HG02852 (cell line): ENCODE measurements at regions not wholly inside any gene's neighbourhood (a gene's known extent, or its start where the extent isn't known, plus 50 kb on each side); places are given as distances from the start of the nearest gene placed in this dataset.
"Not testable (repeated sequence)": the region's sequence is repeated elsewhere in the genome, so short reads cannot be mapped to it uniquely, and the experiment has no call there.

Source experiments
- ATAC-seq: cut with Tn5 transposase; IDR thresholded peaks from one replicate; pipeline ENCODE4 v1.9.1; 2021; ENCODE audit warnings: mild to moderate bottlenecking, moderate library complexity; ENCODE audit not compliant: unreplicated experiment

GRCh38 chr10:123269675-123270074 lies 115.5 kb downstream of the BUB3 start:
- ATAC-seq: no peak

DNA sequence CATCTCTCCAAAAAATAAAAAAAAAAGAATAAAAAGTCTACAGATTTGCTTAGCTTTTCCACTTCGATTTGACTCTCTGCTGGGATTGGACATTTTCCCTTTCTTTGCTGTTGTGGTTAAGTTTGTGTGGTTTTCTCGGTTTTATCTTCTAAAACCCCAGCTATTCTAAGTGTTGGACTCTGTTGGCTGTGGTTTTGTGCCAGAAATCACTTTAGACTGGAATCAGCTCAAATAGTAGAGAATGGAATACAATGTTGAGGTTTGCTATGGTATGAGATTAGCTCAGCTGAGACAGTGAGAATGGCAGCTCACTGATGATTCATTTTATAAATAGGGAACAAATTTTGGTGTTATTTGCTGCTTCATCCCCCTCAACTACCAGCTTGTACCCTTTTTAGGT lies 116.0 kb downstream of the BUB3 start:
- ATAC-seq: no peak

GRCh38 chr10:123270806-123271205 lies 116.6 kb downstream of the BUB3 start:
- ATAC-seq: no peak

DNA sequence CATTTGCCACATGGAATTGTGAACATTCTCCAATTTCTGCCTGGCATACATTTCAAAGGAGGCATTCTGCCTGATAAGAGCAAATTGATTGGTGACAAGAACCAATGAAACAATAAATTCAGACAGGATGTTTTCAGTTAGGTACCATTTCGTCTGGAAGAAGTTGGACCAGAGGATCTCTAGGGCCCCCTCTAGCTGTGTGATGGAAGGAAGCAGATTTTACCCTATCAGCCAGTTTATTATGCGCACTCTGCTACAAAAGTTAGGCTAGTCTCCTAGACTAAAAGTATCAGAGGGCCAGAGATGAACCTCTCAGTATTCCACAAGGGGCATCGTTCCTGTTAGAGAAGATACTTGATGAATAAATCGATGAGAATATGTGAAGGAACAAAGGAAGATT lies 118.0 kb downstream of the BUB3 start:
- ATAC-seq: no peak

DNA sequence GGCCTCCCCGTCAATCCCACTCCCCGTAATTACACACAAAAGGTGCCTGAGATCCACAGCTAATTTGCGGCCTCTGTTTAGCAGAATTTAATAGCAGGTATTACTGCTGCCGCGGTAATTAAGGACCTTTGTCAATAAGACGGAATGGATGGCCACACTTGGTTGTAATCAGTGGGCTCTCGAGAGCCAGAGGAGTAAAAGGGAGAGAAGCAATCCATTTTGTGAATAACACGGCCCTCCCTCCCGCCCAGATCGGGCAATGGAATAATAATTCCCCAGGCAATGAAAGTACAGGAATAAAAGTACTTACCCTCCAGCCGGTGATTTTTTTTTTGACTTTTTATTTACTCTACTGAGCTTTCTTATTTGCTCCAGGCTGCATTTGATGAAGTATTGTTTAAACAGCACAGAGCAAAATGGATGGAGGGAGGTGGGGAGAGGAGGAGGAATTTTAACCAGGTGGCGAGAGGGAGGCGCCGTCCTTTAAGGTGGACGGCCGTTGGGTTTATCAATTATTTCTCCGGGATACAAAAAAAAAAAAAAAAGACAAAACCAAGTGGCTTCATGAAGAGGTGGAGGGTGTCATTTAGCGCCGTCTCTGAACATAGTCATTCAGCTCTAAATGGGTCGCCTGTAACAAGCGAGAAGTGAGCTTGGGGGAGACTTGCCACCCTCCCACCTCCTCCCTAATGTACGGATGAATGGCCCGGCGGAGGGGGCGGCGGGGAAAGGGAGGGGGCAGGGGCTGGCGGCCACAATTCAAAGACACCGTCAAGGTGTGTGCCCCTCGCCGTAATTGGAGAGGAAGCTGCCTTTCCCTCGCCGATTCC lies 120.3 kb downstream of the BUB3 start:
- ATAC-seq: no peak

GRCh38 chr10:123275136-123275564 lies 120.9 kb downstream of the BUB3 start:
- no peak for ATAC-seq

DNA sequence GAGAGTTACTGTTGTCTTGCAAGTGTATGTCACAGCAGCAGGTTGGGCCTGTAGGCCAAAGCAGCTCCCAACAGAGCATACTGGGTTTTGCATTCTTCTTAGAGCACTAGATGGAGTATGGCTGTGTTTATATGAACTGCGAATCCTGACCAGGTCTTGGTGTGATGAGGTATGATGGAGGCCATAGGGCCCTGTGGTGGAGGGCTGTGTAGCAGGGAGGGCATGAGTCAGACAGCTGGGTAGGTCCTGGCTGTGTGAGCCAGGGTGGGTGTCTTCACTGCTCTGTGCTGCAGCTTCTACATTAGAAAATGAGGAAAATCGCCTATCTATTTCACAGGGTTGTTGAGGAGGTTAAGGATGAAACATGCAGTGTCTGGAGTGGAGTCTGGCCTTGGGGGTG lies 124.2 kb downstream of the BUB3 start:
- no peak for ATAC-seq

DNA sequence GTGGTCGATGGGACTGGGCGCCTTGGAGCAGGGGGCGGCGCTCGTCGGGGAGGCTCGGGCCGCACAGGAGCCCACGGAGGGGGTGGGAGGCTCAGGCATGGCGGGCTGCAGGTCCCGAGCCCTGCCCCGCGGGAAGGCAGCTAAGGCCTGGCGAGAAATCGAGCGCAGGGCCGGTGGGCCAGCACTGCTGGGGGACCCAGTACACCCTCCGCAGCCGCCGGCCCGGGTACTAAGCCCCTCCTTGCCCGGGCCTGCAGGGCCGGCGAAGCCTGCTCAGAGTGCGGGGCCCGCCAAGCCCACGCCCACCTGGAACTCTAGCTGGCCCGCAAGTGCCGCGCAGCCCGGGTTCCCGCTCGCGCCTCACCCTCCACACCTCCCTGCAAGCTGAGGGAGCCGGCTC lies 129.2 kb downstream of the BUB3 start:
- not testable (repeated sequence) for ATAC-seq

- no peak for ATAC-seq
These were observed 129.8 kb downstream of the BUB3 start for GRCh38 chr10:123284022-123284421.

DNA sequence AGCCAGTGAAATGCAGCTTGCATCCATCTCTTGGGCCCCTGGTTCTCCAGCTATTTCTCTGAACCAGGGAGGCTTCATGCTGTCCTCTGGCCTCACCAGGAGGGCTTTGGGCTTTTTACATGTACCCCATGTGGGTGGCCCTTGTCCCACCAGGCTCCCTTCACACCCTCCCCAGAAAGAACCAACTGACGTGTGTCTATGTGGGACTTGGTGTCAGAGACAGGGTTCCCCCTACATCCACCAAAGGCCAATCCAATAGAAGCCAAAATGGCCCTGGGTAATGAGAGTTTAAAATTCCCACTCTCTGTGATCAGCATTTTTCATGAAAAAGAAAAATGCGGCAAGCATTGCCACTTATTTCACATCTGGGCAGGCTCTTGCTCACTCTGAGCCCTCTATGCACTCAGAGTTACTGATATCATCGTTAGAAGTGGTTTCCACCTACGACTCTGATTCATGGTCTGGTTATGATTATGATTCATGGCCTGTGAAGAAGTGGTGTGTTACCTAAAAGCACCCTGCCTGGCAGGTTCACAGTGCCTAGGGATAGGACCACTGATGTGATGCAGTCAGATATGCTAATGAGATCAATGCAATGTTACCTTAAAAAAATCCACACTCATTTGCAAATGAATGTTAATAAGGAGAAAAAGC lies 133.5 kb downstream of the BUB3 start:
- no peak for ATAC-seq

GRCh38 chr10:123289432-123289831 lies 135.2 kb downstream of the BUB3 start:
- no peak for ATAC-seq

- ATAC-seq: no peak
These were observed 139.9 kb downstream of the BUB3 start for GRCh38 chr10:123294109-123294508.

GRCh38 chr10:123294886-123295285 lies 140.7 kb downstream of the BUB3 start:
- no peak for ATAC-seq

DNA sequence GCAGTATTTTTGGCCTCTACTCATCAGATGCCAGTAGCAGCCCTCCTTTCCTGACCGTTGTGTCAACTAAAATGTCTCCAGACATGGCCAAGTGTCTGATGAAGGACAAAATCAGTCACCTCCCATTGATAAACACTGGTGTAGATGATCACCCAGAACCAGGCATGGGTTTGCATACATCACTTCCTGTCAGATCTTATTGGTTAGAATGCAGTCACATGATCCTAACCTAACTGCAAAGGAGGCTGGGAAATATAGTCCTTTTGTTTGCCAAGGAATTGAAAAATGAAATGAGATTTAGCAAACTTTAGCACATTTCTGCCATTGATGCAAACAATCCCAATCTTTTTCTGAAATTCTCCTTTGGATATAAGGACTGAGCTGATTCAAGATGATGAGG lies 141.4 kb downstream of the BUB3 start:
- no peak for ATAC-seq

DNA sequence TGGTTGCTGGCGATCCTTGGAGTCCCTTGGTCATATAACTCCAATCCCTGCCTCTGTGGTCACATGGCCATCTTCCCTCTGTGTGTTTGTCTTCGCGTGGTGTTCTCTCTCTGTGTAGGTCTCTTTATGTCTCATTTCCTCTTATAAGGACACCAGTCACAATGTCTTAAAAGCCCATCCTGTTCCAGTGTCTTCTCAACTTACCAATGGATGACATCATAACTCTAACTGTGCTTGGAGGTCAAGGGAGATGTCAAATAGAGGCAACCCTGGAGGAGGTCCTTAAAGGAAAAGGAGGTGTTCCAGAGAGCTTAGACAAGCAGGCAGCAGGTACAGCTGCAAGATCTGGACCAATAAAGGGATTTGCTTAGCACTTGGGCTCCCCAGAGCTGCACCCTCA lies 143.0 kb downstream of the BUB3 start:
- ATAC-seq: no peak

DNA sequence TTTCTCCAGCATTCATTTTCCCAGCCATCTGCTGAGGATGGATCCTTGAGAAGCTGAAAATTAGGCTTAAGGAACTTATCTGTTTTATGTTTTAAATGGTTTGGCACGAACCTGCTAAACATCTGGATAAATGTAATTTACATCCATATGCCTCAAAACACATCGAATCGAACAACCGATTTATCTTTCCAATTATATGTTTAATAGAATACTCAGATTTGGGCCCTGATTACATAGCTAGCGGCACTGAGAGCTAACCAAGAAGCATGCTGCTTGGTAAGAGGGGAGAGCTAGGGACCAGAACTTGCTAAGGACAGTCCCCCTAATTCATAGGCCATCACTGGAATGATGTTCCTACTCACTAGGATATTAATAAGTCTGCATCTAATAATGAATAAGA lies 144.4 kb downstream of the BUB3 start:
- no peak for ATAC-seq

- no peak for ATAC-seq
These were observed 145.4 kb downstream of the BUB3 start for GRCh38 chr10:123299598-123299997.

DNA sequence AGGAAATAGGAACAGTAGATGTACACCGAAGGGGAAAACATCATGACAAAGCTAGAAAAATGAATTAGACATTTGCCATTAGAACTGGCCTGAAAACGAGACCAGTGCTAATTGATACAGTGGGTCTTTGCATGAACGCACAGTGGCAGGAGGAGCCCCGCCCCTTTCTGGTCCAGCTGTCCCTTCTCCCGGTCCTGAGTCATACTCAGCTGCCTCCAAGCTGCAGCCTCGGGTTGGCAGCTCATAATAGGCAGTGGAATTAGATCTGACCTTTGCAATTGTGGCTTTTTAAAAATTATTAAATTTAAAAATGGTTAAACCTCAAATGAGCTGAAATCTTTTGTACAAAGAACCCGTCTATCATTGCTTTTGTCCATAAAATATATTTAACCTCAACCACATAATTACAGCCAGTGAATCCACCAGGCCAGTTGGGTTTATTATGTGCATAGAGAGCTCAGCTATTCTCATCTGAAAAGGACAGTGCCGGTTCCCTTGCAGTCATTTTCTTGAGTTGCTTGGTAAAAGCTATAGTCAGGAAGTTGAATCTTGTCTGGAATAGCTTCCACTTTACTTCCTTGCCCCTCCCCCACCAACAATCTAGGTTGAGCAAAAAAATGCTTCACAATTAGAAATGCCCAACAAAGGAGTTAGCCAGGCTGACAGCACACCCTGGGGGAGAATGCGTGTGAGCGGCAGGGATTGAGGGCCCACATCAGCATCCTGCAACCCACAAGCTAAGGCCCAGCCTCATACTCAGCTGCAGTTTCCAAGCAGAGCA lies 147.1 kb downstream of the BUB3 start:
- no peak for ATAC-seq

GRCh38 chr10:123303581-123304337 lies 149.6 kb downstream of the BUB3 start:
- no peak for ATAC-seq

DNA sequence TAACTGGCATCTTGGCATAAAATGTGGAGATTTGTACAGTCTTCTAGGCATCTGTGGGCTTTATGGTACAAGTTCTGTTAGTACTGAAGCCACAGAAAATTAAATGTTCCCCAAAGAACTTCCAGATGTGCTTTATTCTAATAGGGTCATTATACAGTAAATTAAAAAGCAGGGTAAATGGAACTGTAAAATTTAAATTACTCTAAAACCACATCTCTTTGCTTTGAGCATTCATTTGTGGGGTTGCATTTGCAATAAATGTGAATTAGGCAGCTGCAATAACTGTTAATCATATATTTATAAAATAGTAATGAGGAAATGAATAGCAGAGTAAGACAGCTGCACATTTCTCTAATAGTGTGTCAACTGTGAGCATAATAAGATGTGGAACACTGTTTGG lies 151.5 kb downstream of the BUB3 start:
- no peak for ATAC-seq

DNA sequence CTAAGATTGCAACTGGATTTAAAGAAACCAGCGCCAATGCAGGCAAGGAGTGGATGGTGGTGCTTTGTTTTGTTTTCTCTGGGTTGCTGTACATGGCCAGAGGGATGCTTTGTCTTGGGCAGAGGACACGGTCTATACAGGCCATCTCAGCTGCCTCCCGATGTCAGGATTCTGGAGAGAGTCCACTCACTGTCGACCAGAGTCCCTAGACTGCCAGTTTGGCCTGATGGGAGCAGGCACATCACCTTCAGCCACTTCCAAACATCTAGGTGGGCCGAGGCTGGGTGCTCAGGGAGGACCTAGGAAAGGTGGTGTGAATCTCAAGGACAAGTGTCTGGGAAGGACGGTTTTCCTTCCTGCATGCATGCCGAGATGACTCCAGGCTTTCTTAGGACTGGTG lies 152.1 kb downstream of the BUB3 start:
- ATAC-seq: no peak
